ENCODE measurements at regions not wholly inside any gene's neighbourhood (a gene's known extent, or its start where the extent isn't known, plus 50 kb on each side); places are given as distances from the start of the nearest gene placed in this dataset.

GRCh38 chr5:174623018-174623417 is 101.4 kb upstream of the MSX2 start:
- DNase-seq (ENCODE audit: low read depth in 1 of 2, low spot score in 2 of 2) (no peak), FAIRE-seq (no peak)
- H2AK5ac ChIP-seq (ENCODE audit: low read depth, low read length), result no peak overlapping the region
- H2BK20ac ChIP-seq (ENCODE audit: low read length), result no peak overlapping the region
- H3K4me1 ChIP-seq (replicated peaks in 1 of 4; ENCODE audit: control insufficient read depth in 3 of 4, insufficient read depth in 4 of 4, low read length in 3 of 4), result peaks cover 0 to 4% (median 1%) of the 10 kb centered on the region in 4 experiments; a peak in 4 of 7 replicates
- H3K14ac ChIP-seq (ENCODE audit: insufficient read length), result no peak overlapping the region
- H3K9ac ChIP-seq (replicated peaks in 1 of 4; ENCODE audit: extremely low read depth in 1 of 4, low read depth in 3 of 4, low read length in 3 of 4), result no peak overlapping the region
- H4K8ac ChIP-seq (ENCODE audit: extremely low read depth, insufficient read depth, low read length), result no peak overlapping the region
- H3K9me3 ChIP-seq (ENCODE audit: insufficient read depth in 2 of 2, low read depth in 1 of 2, low read length in 1 of 2), result no peaks in the 10 kb centered on the region
- H4K20me1 ChIP-seq (replicated peaks in 1 of 2; ENCODE audit: control insufficient read depth in 1 of 2, insufficient read depth in 2 of 2, low read length in 2 of 2), result no peaks in the 10 kb centered on the region
- H3K27me3 ChIP-seq (replicated peaks in 1 of 4; ENCODE audit: control insufficient read depth in 3 of 4, extremely low read depth in 1 of 4, insufficient read depth in 3 of 4, low read length in 3 of 4), result no peaks in the 10 kb centered on the region; a peak in 2 of 7 replicates
- H3K27ac ChIP-seq (ENCODE audit: low read depth, low read length), result no peak overlapping the region
- H2BK5ac ChIP-seq (ENCODE audit: low read depth, low read length), result no peak overlapping the region
- no peaks in the 10 kb centered on the region for H3K36me3 ChIP-seq (ENCODE audit: control insufficient read depth in 2 of 4, insufficient read depth in 4 of 4, low read length in 3 of 4)
- no peak overlapping the region for H2BK15ac ChIP-seq (ENCODE audit: low read length)
- no peaks in the 10 kb centered on the region for H3K79me1 ChIP-seq (ENCODE audit: low read depth, low read length)
- CTCF ChIA-PET (ENCODE audit: partially characterized antibody), result interaction anchor here (3.1 kb wide), 1 partner anchor 12 kb away, joined by 9 read pairs; no protein-coding TSS in a partner anchor
- POLR2A ChIA-PET (ENCODE audit: partially characterized antibody), result no interaction called here
- TF ChIP-seq KDM1A (IDR thresholded peaks at IDR 0.05; ENCODE audit: borderline replicate concordance, low read length) (no peak), SAP30 (IDR thresholded peaks at IDR 0.05; ENCODE audit: insufficient read depth, insufficient replicate concordance, low read length) (no peak), TAF1 (IDR thresholded peaks at IDR 0.05; ENCODE audit: low read depth, low read length) (no peak), KDM4A (IDR thresholded peaks at IDR 0.05; ENCODE audit: low read depth, low read length, severe bottlenecking) (no peak)
- 85% methylated on average over 1 of the region's 1 CpG; no CpG with 5 or more reads in 1 of the 2 experiments for WGBS, 2 experiments (ENCODE audit: extremely low coverage in 1 of 2, insufficient coverage in 1 of 2, insufficient read length in 1 of 2, insufficient replicate concordance in 2 of 2, low coverage in 1 of 2, low lambda C conversion rate in 2 of 2, missing lambda C conversion rate in 1 of 2)
- H3K56ac ChIP-seq (replicated peaks; ENCODE audit: insufficient read length, low read depth, low read length), result no peak overlapping the region
- no peak overlapping the region for H3K18ac ChIP-seq (ENCODE audit: extremely low read depth, low read length)
- H4K91ac ChIP-seq (replicated peaks; ENCODE audit: insufficient read length, low read length), result no peak overlapping the region
- no peak overlapping the region for H3K4ac ChIP-seq (replicated peaks; ENCODE audit: insufficient read length, low read depth, low read length)
- H2AFZ ChIP-seq (ENCODE audit: low read length), result no peak overlapping the region
- no peaks in the 10 kb centered on the region for H3K23me2 ChIP-seq (ENCODE audit: low read depth, low read length)
- no peak overlapping the region for H2BK120ac ChIP-seq (replicated peaks; ENCODE audit: low read depth, low read length)
- no peak overlapping the region for H4K5ac ChIP-seq (ENCODE audit: insufficient read length, low read depth, low read length)
- no peak overlapping the region for H3K23ac ChIP-seq (ENCODE audit: insufficient read length)
- no peak overlapping the region for H3K4me2 ChIP-seq (ENCODE audit: insufficient read depth in 1 of 2, low read depth in 2 of 2, low read length in 2 of 2)
- no peak overlapping the region for H3K4me3 ChIP-seq (ENCODE audit: extremely low read depth in 1 of 4, insufficient read depth in 2 of 4, low read depth in 3 of 4, low read length in 4 of 4)
- no peak overlapping the region for H2BK12ac ChIP-seq (ENCODE audit: low read depth, low read length)
- H3K79me2 ChIP-seq (ENCODE audit: control insufficient read depth in 1 of 2, insufficient read depth in 2 of 2, low read length in 2 of 2), result no peaks in the 10 kb centered on the region
